HCT116 (cell line): ENCODE measurements at regions not wholly inside any gene's neighbourhood (a gene's known extent, or its start where the extent isn't known, plus 50 kb on each side); places are given as distances from the start of the nearest gene placed in this dataset.

Source experiments
- ATAC-seq: fragments of 200-7000 bp; cut with Tn5 transposase; 2 replicates; pipeline ENCODE4 v1.9.1; 2020; ENCODE audit warnings: mild to moderate bottlenecking, moderate library complexity
- BruUV-seq: library from RNA; stranded (reverse); fragments of 400-500 nt; replicated peaks from 2 replicates; lab custom pipeline; 2021; lab: Mats Ljungman, UMichigan
- CTCF ChIA-PET: fragments of 300-600 bp; sonication (Branson Sonifier 250); formaldehyde crosslinking; loops from one replicate; lab custom pipeline; 2021; ENCODE audit warnings: antibody characterized with exemption; lab: Charles Lee
- POLR2A ChIA-PET: fragments of 300-600, 350-600 bp; sonication (Branson Sonifier 250); formaldehyde crosslinking; loops from one replicate; lab custom pipeline; 2021; ENCODE audit warnings: antibody characterized with exemption; lab: Charles Lee
- RAD21 ChIA-PET, 2 experiments: fragments of 300-600 bp; sonication (Branson Sonifier 250); formaldehyde crosslinking; loops; one replicate each; lab custom pipeline; 2023; ENCODE audit warnings: low total read pairs in 2 of 2; ENCODE audit not compliant: uncharacterized antibody in 2 of 2, unreplicated experiment in 2 of 2, low non-redundant PET in 1 of 2; lab: Charles Lee
- DNase-seq: peaks from one replicate; pipeline ENCODE4 v3.0.0-alpha.2; 2010; ENCODE audit warnings: low read depth, low spot score
- H2AFZ ChIP-seq: fragments of 200-600 bp; shearing (Covaris generic), sonication (generic); 2 replicates; pipeline ENCODE4 v1.6.1; 2017; ENCODE audit warnings: low read depth, mixed run types, mixed read lengths, antibody characterized with exemption, low read length; ENCODE audit not compliant: poor library complexity, severe bottlenecking
- H3K27ac ChIP-seq: 2 replicates; pipeline ENCODE4 v1.5.1; 2012; ENCODE audit warnings: low read depth, low read length
- H3K27me3 ChIP-seq: fragments of 200-600 bp; sonication (generic); 2 replicates; pipeline ENCODE4 v1.6.1; 2016; ENCODE audit warnings: mixed run types, low read length, mixed read lengths; ENCODE audit not compliant: insufficient read depth
- H3K36me3 ChIP-seq, 2 experiments: fragments of 200-500 bp in 1 of 2; fragments of 200-600 bp in 1 of 2; sonication (Bioruptor generic) in 1 of 2; sonication (generic) in 1 of 2; 2 replicates each; pipeline versions ENCODE4 v1.5.1 to v1.6.1; 2014 to 2016; ENCODE audit warnings: low read length in 2 of 2, inconsistent platforms in 1 of 2, mixed read lengths in 1 of 2, mixed run types in 1 of 2; ENCODE audit not compliant: insufficient read depth in 2 of 2, control insufficient read depth in 1 of 2
- H3K4me1 ChIP-seq, 2 experiments: fragments of 200-600 bp in 1 of 2; sonication (generic) in 1 of 2; 2 replicates each; pipeline versions ENCODE4 v1.5.1 to v1.6.1; 2012 to 2017; ENCODE audit warnings: low read length in 2 of 2, inconsistent platforms in 1 of 2, mild to moderate bottlenecking in 1 of 2, mixed read lengths in 1 of 2, mixed run types in 1 of 2, moderate library complexity in 1 of 2; ENCODE audit not compliant: insufficient read depth in 2 of 2, control insufficient read depth in 1 of 2
- H3K4me2 ChIP-seq: fragments of 200-600 bp; sonication (generic); 2 replicates; pipeline ENCODE4 v1.6.1; 2017; ENCODE audit warnings: mixed run types, low read length, mixed read lengths
- H3K4me3 ChIP-seq, 2 experiments: fragments of 200-600 bp in 1 of 2; sonication (generic) in 1 of 2; replicated peaks in 1 of 2; 2 replicates each; pipeline ENCODE4 v1.5.1; 2011 to 2016; ENCODE audit warnings: low read length in 2 of 2, control low read depth in 1 of 2, low read depth in 1 of 2, mild to moderate bottlenecking in 1 of 2, mixed read lengths in 1 of 2, mixed run types in 1 of 2
- H3K79me2 ChIP-seq: fragments of 200-600 bp; sonication (generic); 2 replicates; pipeline ENCODE4 v1.6.1; 2017; ENCODE audit warnings: mild to moderate bottlenecking, mixed run types, low read length, moderate library complexity, mixed read lengths; ENCODE audit not compliant: insufficient read depth
- H3K9ac ChIP-seq: fragments of 200-600 bp; sonication (generic); 2 replicates; pipeline ENCODE4 v1.6.1; 2016; ENCODE audit warnings: low read length, mixed read lengths
- H3K9me2 ChIP-seq: fragments of 200-600 bp; sonication (generic), shearing (Covaris generic); 2 replicates; pipeline ENCODE4 v1.6.1; 2017; ENCODE audit warnings: mixed run types, mild to moderate bottlenecking, moderate library complexity; ENCODE audit not compliant: insufficient read depth
- H3K9me3 ChIP-seq, 2 experiments: fragments of 200-500 bp in 1 of 2; fragments of 200-600 bp in 1 of 2; sonication (Bioruptor generic) in 1 of 2; sonication (generic) in 1 of 2; 2 replicates each; pipeline ENCODE4 v1.6.1; 2014 to 2017; ENCODE audit warnings: low read length in 2 of 2, mixed read lengths in 2 of 2, inconsistent platforms in 1 of 2, low read depth in 1 of 2, mild to moderate bottlenecking in 1 of 2, mixed run types in 1 of 2, moderate library complexity in 1 of 2; ENCODE audit not compliant: control insufficient read depth in 1 of 2, insufficient read depth in 1 of 2
- H4K20me1 ChIP-seq: fragments of 200-600 bp; sonication (generic), shearing (Covaris generic); 2 replicates; pipeline ENCODE4 v1.6.1; 2017; ENCODE audit warnings: mixed run types, mild to moderate bottlenecking, moderate library complexity; ENCODE audit not compliant: insufficient read depth
- CEBPB ChIP-seq: IDR thresholded peaks from 2 replicates; pipeline ENCODE4 v1.6.1; 2012; ENCODE audit warnings: low read depth
- EZH2phosphoT487 ChIP-seq: fragments of 200-600 bp; IDR thresholded peaks from 2 replicates; pipeline ENCODE4 v1.6.1; 2018; ENCODE audit warnings: antibody characterized with exemption, borderline replicate concordance
- JUND ChIP-seq: IDR thresholded peaks from 2 replicates; pipeline ENCODE4 v1.6.1; 2012
- POLR2AphosphoS5 ChIP-seq: IDR thresholded peaks from 2 replicates; pipeline ENCODE4 v1.6.1; 2011; ENCODE audit warnings: mild to moderate bottlenecking, low read depth, low read length, moderate library complexity
- SIN3A ChIP-seq: IDR thresholded peaks from 2 replicates; pipeline ENCODE4 v1.6.1; 2012; ENCODE audit warnings: low read depth
- SP1 ChIP-seq: IDR thresholded peaks from 2 replicates; pipeline ENCODE4 v1.6.1; 2012; ENCODE audit warnings: low read depth
- SRF ChIP-seq: IDR thresholded peaks from 2 replicates; pipeline ENCODE4 v1.6.1; 2012; ENCODE audit warnings: low read depth
- TCF7L2 ChIP-seq: IDR thresholded peaks from 2 replicates; pipeline ENCODE4 v1.7.0; 2011; ENCODE audit warnings: borderline replicate concordance, inconsistent platforms; ENCODE audit not compliant: insufficient read depth, insufficient read length; ENCODE audit errors: extremely low read depth
- ZFX ChIP-seq: fragments of 450-650 bp; IDR thresholded peaks from 2 replicates; pipeline ENCODE4 v1.6.1; 2017
- ZNF274 ChIP-seq: fragments of 200-500 bp; sonication (Bioruptor generic); IDR thresholded peaks from 2 replicates; pipeline ENCODE4 v1.6.1; 2014; ENCODE audit warnings: mild to moderate bottlenecking, low read depth, low read length, inconsistent platforms
- intact Hi-C: fragments of 100-400 bp; cut with micrococcal nuclease; formaldehyde crosslinking; loops from 2 replicates; pipeline ENCODE4 v1.10.0; 2022
- TF ChIP-seq, protein P1 (sequence below): IDR thresholded peaks from 2 replicates; pipeline ENCODE4 v1.6.1; 2011; ENCODE audit warnings: mild to moderate bottlenecking, low read length, moderate library complexity; ENCODE audit not compliant: insufficient replicate concordance; ENCODE audit errors: extremely low read depth

- no peaks in the 10 kb centered on the region for H3K79me2 ChIP-seq
- no peaks in the 10 kb centered on the region for H3K27me3 ChIP-seq
- H4K20me1 ChIP-seq, result no peaks in the 10 kb centered on the region
- BruUV-seq, result no TSS peak
- no peak overlapping the region for H3K4me3 ChIP-seq
- no peak for DNase-seq
- intact Hi-C loops, result no loop called here
- H2AFZ ChIP-seq, result no peak overlapping the region
- no peaks in the 10 kb centered on the region for H3K36me3 ChIP-seq
- H3K4me2 ChIP-seq, result no peak overlapping the region
- H3K4me1 ChIP-seq, result no peaks in the 10 kb centered on the region
- ChIA-PET CTCF (no interaction called here), POLR2A (no interaction called here), RAD21 (no interaction called here)
- H3K27ac ChIP-seq, result no peak overlapping the region
- no peak for TF ChIP-seq JUND
- TF ChIP-seq ZFX, result no peak
- TF ChIP-seq TCF7L2, result no peak
- no peak for TF ChIP-seq SRF
- no peak for TF ChIP-seq EZH2phosphoT487
- no peak for TF ChIP-seq SP1
- no peak for TF ChIP-seq SIN3A
- no peak for TF ChIP-seq POLR2AphosphoS5
- TF ChIP-seq CEBPB, result no peak
- no peak for TF ChIP-seq ZNF274
- TF ChIP-seq, protein P1, sequence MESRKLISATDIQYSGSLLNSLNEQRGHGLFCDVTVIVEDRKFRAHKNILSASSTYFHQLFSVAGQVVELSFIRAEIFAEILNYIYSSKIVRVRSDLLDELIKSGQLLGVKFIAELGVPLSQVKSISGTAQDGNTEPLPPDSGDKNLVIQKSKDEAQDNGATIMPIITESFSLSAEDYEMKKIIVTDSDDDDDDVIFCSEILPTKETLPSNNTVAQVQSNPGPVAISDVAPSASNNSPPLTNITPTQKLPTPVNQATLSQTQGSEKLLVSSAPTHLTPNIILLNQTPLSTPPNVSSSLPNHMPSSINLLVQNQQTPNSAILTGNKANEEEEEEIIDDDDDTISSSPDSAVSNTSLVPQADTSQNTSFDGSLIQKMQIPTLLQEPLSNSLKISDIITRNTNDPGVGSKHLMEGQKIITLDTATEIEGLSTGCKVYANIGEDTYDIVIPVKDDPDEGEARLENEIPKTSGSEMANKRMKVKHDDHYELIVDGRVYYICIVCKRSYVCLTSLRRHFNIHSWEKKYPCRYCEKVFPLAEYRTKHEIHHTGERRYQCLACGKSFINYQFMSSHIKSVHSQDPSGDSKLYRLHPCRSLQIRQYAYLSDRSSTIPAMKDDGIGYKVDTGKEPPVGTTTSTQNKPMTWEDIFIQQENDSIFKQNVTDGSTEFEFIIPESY, result no peak
- no peaks in the 10 kb centered on the region for H3K9me2 ChIP-seq
- no peak for ATAC-seq
- no peak overlapping the region for H3K9ac ChIP-seq
- no peaks in the 10 kb centered on the region for H3K9me3 ChIP-seq
Observed at GRCh38 chr6:170114187-170114945, 176.5 kb downstream of the DLL1 start.
